ENCODE measurements at regions not wholly inside any gene's neighbourhood (a gene's known extent, or its start where the extent isn't known, plus 50 kb on each side); places are given as distances from the start of the nearest gene placed in this dataset.
"Not testable (repeated sequence)": the region's sequence is repeated elsewhere in the genome, so short reads cannot be mapped to it uniquely, and the experiment has no call there.

GRCh38 chr2:171266102-171266501 lies 105.4 kb upstream of the TLK1 start:
- no peak for DNase-seq

DNA sequence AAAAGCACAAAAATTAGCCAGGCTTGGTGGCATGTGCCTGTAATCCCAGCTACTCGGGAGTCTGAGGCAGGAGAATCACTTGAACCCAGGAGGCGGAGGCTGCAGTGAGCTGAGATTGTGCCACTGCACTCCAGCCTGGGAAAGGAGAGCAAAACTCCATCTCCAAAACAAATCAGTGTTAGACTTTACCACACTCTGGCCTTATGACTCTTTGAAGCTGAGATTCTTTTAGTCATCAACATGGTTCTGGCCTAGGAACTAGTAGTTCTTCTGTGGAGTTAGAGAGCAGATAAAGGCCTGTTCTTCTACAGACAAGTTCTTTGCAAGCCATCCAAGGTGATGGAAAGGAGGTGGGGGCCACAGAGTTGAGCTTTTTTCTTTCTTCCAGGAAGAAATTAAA lies 100.8 kb upstream of the TLK1 start:
- not testable (repeated sequence) for DNase-seq

GRCh38 chr2:171260471-171261424 lies 100.1 kb upstream of the TLK1 start:
- DNase-seq, result peak; percentile 44

DNA sequence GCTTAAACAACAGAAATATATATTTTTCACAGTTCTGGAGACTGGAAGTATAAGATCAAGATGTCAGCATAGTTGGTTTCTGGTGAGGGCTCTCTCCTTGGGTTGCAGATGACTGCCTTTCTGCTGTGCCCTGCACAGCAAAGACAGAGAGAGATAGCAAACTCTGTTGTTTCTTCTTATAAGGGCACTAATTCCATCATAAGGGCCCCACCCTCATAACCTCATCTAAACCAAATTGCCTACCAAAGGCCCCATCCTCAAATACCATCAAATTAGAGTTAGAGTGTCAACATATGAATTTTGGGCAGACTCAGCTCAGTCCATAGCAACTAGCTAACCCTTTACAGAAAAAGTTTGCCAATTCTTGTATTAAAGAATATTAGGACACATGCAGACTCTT lies 94.0 kb upstream of the TLK1 start:
- no peak for DNase-seq

GRCh38 chr2:171253900-171254650 lies 93.4 kb upstream of the TLK1 start:
- DNase-seq, result no peak

DNA sequence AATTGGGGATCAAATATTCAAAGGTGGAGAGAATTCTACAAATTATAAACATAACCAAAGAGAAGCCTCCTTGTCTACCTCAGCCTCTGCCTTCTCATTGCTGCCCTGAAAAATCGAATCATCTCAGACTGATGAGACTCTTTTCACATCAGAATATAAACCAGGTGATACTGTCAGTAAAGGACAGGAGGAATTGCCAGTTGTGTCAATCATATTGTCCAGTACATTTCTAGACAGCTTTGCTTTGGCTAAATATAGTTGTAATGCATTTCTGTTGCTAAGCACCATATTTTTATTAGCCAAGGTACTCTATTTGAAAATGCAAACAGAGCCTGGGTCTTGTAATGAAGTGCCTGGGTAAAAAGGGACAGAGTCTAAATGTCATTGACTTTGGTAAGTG lies 92.6 kb upstream of the TLK1 start:
- no peak for DNase-seq

DNA sequence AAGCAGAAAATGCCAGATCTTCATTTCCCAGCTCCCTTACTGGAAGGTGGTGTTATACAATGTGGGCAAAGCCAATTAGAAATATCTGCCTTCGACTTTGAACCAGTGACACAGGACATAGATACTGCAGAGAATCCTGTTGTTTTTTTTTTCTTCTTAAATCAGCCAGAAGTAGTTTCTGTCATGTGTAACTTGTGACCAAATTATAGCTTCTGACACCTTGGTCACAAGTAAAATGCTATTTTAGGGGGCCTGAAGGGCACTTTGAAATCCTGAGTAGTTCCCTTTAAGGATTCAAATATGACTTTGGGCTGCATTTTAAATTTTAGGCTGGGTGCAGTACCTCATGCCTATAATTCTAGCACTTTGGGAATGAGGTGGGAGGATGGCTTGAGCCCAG lies 89.0 kb upstream of the TLK1 start:
- DNase-seq, result no peak

DNA sequence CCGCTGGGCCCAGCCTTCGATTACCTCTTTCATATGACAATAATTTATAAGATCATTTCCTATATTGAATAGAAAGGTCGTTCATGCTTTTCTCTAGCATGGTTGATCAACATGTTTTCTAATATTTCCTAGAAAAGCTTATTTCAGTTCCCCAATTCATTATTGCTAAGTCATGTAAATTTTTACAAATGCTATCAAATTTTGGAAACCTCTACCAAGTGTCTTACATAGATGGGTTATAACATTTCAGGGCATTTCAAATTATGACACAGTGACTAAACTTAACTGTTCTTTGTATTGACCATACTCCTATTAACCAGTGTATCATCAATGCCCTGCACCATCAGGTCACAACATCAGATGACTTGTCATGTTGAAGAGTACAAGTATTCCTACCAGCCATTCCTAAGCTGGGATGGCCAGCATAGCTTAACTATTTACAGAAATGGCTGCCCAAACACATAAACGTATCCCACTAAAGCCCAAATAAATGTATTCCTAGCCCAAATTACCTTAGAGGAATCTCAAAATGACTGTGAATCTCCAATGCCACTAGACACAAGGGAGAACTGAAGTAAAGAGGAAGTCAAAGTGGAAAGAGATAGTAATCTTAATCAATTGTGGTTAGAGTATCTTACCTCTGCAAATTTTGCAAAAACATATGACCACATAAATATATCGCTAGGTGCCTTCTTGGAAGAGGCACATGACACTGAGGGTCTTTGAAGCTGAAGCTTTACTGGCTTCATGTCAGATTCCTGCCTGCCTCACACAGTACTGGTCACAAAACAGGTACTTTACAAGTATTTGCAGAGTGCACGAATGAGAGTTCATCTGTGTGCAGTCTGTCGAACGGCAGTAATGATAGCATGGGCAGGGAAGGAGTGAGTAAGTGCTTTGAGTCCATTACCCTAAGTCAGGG lies 87.3 kb upstream of the TLK1 start:
- peak; percentile 78 for DNase-seq

DNA sequence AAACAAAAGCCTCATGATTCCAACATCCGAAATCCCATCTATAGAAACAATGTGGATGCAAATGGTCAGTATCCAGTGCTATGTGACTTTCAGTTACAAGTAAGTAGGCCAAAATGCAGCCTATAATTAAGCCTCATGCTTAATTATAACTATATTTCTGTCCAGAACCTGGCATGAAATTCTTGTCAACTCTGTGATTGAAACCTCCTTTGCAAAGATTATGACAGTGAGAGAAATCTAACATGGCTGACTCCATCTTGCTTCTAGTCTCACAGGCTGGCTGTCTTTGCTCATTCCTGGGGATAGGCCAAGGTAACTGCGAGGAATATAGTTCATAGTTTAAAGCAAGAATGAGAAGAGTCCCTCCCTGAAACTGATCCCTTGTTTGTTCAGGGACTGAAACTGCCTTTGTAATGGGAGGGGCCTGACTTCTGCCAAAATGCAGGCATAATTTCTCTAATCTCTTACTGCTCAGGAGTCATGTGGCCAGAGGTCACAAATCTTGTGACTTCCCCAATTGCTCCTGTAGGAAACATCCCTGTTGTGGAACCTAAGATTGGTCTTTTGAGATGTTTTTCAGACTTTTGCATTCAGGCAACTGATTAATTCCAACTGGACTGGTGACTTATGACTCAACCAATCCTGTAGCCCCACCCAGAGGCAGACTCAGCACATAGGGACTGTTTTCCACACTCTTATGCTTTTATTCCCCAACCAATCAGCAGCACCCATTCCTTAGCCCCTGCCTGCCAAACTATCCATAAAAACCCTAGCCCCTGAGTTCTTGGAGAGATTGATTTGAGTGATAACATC lies 84.5 kb upstream of the TLK1 start:
- DNase-seq, result peak; percentile 37

GRCh38 chr2:171244466-171244969 lies 83.8 kb upstream of the TLK1 start:
- DNase-seq, result no peak

DNA sequence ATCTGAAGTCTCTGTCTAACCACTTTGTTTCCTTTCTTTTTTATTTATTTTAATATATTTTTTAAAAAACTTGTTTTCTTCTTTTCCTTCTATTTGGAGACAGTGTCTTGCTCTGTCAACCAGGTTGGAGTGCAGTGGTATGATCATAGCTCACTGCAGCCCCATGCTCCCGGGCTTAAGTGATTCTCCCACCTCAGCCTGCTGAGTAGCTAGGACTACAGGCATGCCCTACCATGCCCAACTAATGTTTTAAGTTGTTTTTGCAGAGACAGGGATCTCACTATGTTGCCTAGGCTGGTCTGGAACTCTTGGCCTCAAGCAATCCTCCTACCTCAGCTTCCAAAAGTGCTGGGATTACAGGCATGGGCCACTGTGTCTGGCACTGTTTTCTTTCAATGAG lies 81.1 kb upstream of the TLK1 start:
- DNase-seq, result no peak

DNA sequence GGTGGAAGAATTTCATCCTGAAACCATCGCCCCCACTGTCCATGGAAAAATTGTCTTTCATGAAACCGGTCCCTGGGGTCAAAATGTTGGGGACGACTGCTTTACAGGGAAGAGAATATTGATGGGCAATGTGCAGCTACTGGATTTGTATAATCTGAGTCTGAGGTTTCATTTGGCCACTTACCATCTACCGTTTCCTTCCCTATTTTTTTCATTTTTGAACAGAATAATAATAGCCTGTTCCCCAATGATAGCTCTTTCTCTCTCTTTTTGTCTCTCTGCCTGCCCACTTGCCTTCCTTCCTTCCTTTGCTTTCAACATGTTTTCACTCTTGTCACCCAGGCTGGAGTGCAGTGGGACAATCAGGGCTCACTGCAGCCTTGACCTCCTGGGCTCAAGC lies 78.3 kb upstream of the TLK1 start:
- DNase-seq, result no peak

- peak; percentile 29 for DNase-seq
These were observed 77.2 kb upstream of the TLK1 start for GRCh38 chr2:171237751-171238505.

GRCh38 chr2:171235262-171235881 lies 74.7 kb upstream of the TLK1 start:
- DNase-seq, result no peak

DNA sequence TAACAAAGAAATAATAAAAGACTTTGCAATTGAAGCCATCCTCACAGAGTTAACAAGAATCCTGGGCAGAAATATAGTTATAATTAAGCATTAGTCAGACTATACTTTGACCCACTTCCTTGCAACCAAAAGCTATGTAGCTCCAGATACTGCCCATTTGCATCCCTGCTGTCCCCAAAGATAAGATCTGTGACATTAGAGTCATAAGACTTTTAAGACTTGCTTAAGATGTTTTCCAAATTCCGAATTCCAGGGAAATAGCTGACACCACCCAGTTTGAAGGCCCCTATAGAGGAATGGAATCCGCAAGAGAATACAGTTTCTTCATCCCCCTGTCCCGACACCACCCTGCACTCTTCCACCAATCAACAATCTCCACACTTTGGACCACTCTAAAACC lies 69.5 kb upstream of the TLK1 start:
- no peak for DNase-seq

DNA sequence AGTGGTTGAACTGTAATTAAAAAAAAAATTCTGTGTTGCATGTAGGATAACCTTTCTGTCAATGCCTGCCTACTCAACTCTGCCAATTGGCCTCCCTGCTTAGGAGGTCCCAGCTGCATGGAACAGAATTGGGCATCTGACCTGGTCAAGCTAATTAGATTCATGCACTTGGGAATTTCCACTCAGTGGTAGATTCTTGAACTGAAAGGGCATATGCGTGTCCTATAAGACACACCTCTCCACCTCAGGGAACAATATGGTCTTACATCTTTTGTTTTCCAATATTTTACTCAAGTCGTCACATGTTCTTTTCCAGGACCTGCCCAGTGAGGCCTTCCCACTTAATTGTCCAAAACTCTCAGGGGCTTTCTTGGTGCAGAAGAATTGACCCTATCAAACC lies 68.1 kb upstream of the TLK1 start:
- DNase-seq, result no peak

- DNase-seq, result no peak
These were observed 66.5 kb upstream of the TLK1 start for GRCh38 chr2:171227066-171227782.

- no peak for DNase-seq
These were observed 65.8 kb upstream of the TLK1 start for GRCh38 chr2:171226461-171226860.

DNA sequence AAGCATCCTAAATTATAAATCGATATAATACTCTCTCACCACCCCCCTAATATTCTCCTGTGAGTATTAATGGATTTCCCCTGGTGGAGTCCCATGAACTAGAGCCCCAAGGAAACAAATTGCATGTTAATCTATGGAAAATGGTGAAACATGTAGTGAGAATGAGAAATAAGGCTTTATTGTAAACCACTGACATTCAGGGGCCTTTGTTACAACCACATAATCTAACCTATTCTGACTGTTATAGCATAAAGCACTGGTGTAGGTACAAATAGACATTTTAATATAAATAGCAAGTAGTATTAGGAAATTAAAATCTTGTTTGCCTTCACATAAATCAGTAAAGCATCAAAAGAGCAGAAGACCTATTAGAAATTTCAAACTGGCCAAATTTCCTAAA lies 65.3 kb upstream of the TLK1 start:
- no peak for DNase-seq
